Endothelial cell of umbilical vein (primary cell): ENCODE measurements at regions not wholly inside any gene's neighbourhood (a gene's known extent, or its start where the extent isn't known, plus 50 kb on each side); places are given as distances from the start of the nearest gene placed in this dataset.
"Not testable (repeated sequence)": the region's sequence is repeated elsewhere in the genome, so short reads cannot be mapped to it uniquely, and the experiment has no call there.

Source experiments
- BruUV-seq: library from RNA; stranded (reverse); fragments of 400-500 nt; replicated peaks from 2 replicates; lab custom pipeline; 2021; lab: Mats Ljungman, UMichigan
- CTCF ChIA-PET: fragments of 300-600, 350-600 bp; sonication (Branson Sonifier 250); formaldehyde crosslinking; loops from one replicate; lab custom pipeline; 2021; ENCODE audit warnings: antibody characterized with exemption, inconsistent platforms; lab: Charles Lee
- POLR2A ChIA-PET: fragments of 300-600, 350-600 bp; sonication (Branson Sonifier 250); formaldehyde crosslinking; loops from one replicate; lab custom pipeline; 2021; ENCODE audit warnings: antibody characterized with exemption, inconsistent platforms; lab: Charles Lee
- DNase-seq: peaks from one replicate; pipeline ENCODE4 v3.0.0-alpha.2; 2011; ENCODE audit warnings: low read depth, low spot score
- FAIRE-seq: peaks from 2 replicates; lab custom pipeline; 2011; peaks lifted over from hg19 to GRCh38; lab: Jason Lieb, UNC
- H2AFZ ChIP-seq: 2 replicates; pipeline ENCODE4 v1.6.0; 2012; ENCODE audit warnings: low read depth, low read length, control low read depth, inconsistent platforms
- H3K27ac ChIP-seq: 2 replicates; pipeline ENCODE4 v1.5.1; 2011; ENCODE audit warnings: low read depth, mild to moderate bottlenecking, control low read depth, low read length, moderate library complexity; ENCODE audit not compliant: insufficient read depth
- H3K27me3 ChIP-seq, 2 experiments: 2 replicates each; pipeline versions ENCODE4 v1.6.0 to v1.6.1; 2011; ENCODE audit warnings: low read length in 2 of 2, mixed read lengths in 1 of 2; ENCODE audit not compliant: control insufficient read depth in 2 of 2, insufficient read depth in 2 of 2
- H3K36me3 ChIP-seq, 2 experiments: 2 replicates in 1 of 2; 3 replicates in 1 of 2; pipeline ENCODE4 v1.5.1; 2011; ENCODE audit warnings: low read length in 2 of 2, mild to moderate bottlenecking in 1 of 2, moderate library complexity in 1 of 2; ENCODE audit not compliant: control insufficient read depth in 2 of 2, insufficient read depth in 2 of 2; ENCODE audit errors: extremely low read depth in 1 of 2
- H3K4me1 ChIP-seq: 3 replicates; pipeline ENCODE4 v1.5.1; 2011; ENCODE audit warnings: mild to moderate bottlenecking, low read length; ENCODE audit not compliant: control insufficient read depth, insufficient read depth; ENCODE audit errors: extremely low read depth
- H3K4me2 ChIP-seq: 2 replicates; pipeline ENCODE4 v1.6.1; 2011; ENCODE audit warnings: low read length, control low read depth, mixed read lengths; ENCODE audit not compliant: insufficient read depth
- H3K4me3 ChIP-seq, 3 experiments: fragments of 200-600 bp in 1 of 3; sonication (generic), shearing (Covaris generic) in 1 of 3; replicated peaks in 1 of 3; 2 replicates each; pipeline ENCODE4 v1.5.1; 2011 to 2016; ENCODE audit warnings: control low read depth in 3 of 3, low read length in 3 of 3, mild to moderate bottlenecking in 2 of 3, inconsistent platforms in 1 of 3, low read depth in 1 of 3, moderate library complexity in 1 of 3; ENCODE audit not compliant: insufficient read depth in 1 of 3
- H3K79me2 ChIP-seq: 2 replicates; pipeline ENCODE4 v1.6.0; 2012; ENCODE audit warnings: low read length, inconsistent platforms; ENCODE audit not compliant: control insufficient read depth, insufficient read depth
- H3K9ac ChIP-seq: replicated peaks from 2 replicates; pipeline ENCODE3; 2011; ENCODE audit warnings: low read length, control low read depth; ENCODE audit not compliant: insufficient read depth; ENCODE audit errors: extremely low read depth
- H3K9me1 ChIP-seq: replicated peaks from 3 replicates; pipeline ENCODE4 v1.6.0; 2011; ENCODE audit warnings: mild to moderate bottlenecking, low read length; ENCODE audit not compliant: control insufficient read depth, insufficient read depth; ENCODE audit errors: extremely low read depth
- H3K9me3 ChIP-seq: replicated peaks from 2 replicates; pipeline ENCODE4 v1.5.1; 2012; ENCODE audit warnings: low read length, inconsistent platforms; ENCODE audit not compliant: control insufficient read depth, insufficient read depth
- H4K20me1 ChIP-seq: replicated peaks from 2 replicates; pipeline ENCODE3; 2011; ENCODE audit warnings: mild to moderate bottlenecking, low read length; ENCODE audit not compliant: control insufficient read depth, insufficient read depth; ENCODE audit errors: extremely low read depth
- EZH2 ChIP-seq: IDR thresholded peaks from 2 replicates; pipeline ENCODE4 v1.6.1; 2012; ENCODE audit warnings: borderline replicate concordance, low read depth, mild to moderate bottlenecking, moderate library complexity, low read length, inconsistent platforms; ENCODE audit not compliant: severe bottlenecking
- FOS ChIP-seq: IDR thresholded peaks from 2 replicates; pipeline ENCODE4 v1.6.1; 2011; ENCODE audit warnings: mild to moderate bottlenecking, low read length, moderate library complexity, borderline replicate concordance; ENCODE audit not compliant: insufficient read depth
- GATA2 ChIP-seq: IDR thresholded peaks from 2 replicates; pipeline ENCODE4 v1.7.0; 2011; ENCODE audit warnings: low read depth, mild to moderate bottlenecking, moderate library complexity, mixed read lengths, low read length; ENCODE audit not compliant: insufficient read length, insufficient read depth
- JUN ChIP-seq: IDR thresholded peaks from 2 replicates; pipeline ENCODE4 v1.6.1; 2011; ENCODE audit warnings: borderline replicate concordance, low read depth; ENCODE audit not compliant: insufficient read length, insufficient read depth
- MAX ChIP-seq: IDR thresholded peaks from 2 replicates; pipeline ENCODE4 v1.6.1; 2011; ENCODE audit not compliant: insufficient read depth, insufficient read length
- MYC ChIP-seq: IDR thresholded peaks from one replicate; pipeline ENCODE4 v1.6.1; 2011; ENCODE audit warnings: mild to moderate bottlenecking, low read depth, low read length
- POLR2A ChIP-seq: IDR thresholded peaks from 2 replicates; pipeline ENCODE4 v1.6.1; 2012; ENCODE audit warnings: low read depth, mild to moderate bottlenecking, control low read depth, low read length
- POLR2AphosphoS5 ChIP-seq: IDR thresholded peaks from 2 replicates; pipeline ENCODE4 v1.6.1; 2012; ENCODE audit warnings: low read depth, mild to moderate bottlenecking, control low read depth, low read length, moderate library complexity; ENCODE audit not compliant: insufficient read depth
- dilution Hi-C: fragments of 300-500 bp; cut with MboI; formaldehyde crosslinking; loops from one replicate; pipeline ENCODE4 v1.15.0; 2019; ENCODE audit warnings: low sequenced_read_pairs; ENCODE audit not compliant: extremely low pct_ligation_motif_present
- intact Hi-C: fragments of 100-400 bp; cut with micrococcal nuclease; formaldehyde crosslinking; loops from one replicate; pipeline ENCODE4 v1.10.0; 2022
- TF ChIP-seq, protein P1 (sequence below), 2 donors: IDR thresholded peaks; 1 replicate in 1 of 2; 2 replicates in 1 of 2; pipeline ENCODE4 v1.5.1; 2011; ENCODE audit warnings: low read length in 2 of 2, mild to moderate bottlenecking in 2 of 2, moderate library complexity in 2 of 2, control low read depth in 1 of 2, inconsistent platforms in 1 of 2, low read depth in 1 of 2; ENCODE audit not compliant: insufficient read depth in 1 of 2; ENCODE audit errors: extremely low read depth in 1 of 2

- dilution Hi-C loops (no loop called here), intact Hi-C loops (no loop called here)
- no peak overlapping the region for H3K9ac ChIP-seq
- H2AFZ ChIP-seq = no peak overlapping the region
- no peak overlapping the region for H3K27ac ChIP-seq
- H3K79me2 ChIP-seq = no peaks in the 10 kb centered on the region
- H3K36me3 ChIP-seq = no peaks in the 10 kb centered on the region
- BruUV-seq = no TSS peak
- H3K4me2 ChIP-seq = no peak overlapping the region
- H3K9me1 ChIP-seq = no peaks in the 10 kb centered on the region
- no peak for FAIRE-seq
- ChIA-PET CTCF (interaction anchor here (1.5 kb wide), 1 partner anchor 12 kb away, joined by 3 read pairs; no protein-coding TSS in a partner anchor), POLR2A (no interaction called here)
- no peaks in the 10 kb centered on the region for H4K20me1 ChIP-seq
- no peak for DNase-seq
- no peak for TF ChIP-seq POLR2A
- no peak for TF ChIP-seq MYC
- TF ChIP-seq FOS = no peak
- no peak for TF ChIP-seq JUN
- no peak for TF ChIP-seq POLR2AphosphoS5
- TF ChIP-seq GATA2 = no peak
- H3K4me3 ChIP-seq = no peak overlapping the region
- no peaks in the 10 kb centered on the region for H3K27me3 ChIP-seq
- no peaks in the 10 kb centered on the region for H3K4me1 ChIP-seq
- no peaks in the 10 kb centered on the region for H3K9me3 ChIP-seq
These were observed 127.4 kb downstream of the ZFAND4 start for GRCh38 chr10:45545150-45545549.

DNA sequence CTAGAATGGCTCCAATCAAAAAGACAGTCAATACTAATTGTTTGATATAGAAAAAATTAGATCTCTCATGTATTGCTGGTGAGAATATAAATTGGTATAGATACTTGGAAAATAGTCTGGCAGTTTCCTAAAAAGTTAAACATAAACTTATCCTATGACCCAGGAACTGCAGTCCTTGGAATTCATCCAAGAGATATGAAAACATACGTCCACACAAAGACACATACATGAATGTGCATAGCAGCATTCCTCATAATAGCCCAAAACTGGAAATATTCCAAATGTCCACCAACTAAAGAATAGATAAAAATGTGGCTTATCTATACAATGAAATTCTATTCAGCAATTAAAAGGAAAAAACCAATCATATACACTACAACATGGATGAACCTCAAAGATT lies 128.4 kb downstream of the ZFAND4 start:
- no peaks in the 10 kb centered on the region for H3K9me1 ChIP-seq
- H3K36me3 ChIP-seq = no peaks in the 10 kb centered on the region
- DNase-seq (no peak), FAIRE-seq (no peak)
- no peak overlapping the region for H3K4me2 ChIP-seq
- H3K9me3 ChIP-seq = no peaks in the 10 kb centered on the region
- TF ChIP-seq EZH2 (no peak), MAX (no peak), POLR2AphosphoS5 (no peak), POLR2A (no peak), JUN (no peak), GATA2 (no peak), MYC (no peak), FOS (no peak)
- TF ChIP-seq, protein P1, sequence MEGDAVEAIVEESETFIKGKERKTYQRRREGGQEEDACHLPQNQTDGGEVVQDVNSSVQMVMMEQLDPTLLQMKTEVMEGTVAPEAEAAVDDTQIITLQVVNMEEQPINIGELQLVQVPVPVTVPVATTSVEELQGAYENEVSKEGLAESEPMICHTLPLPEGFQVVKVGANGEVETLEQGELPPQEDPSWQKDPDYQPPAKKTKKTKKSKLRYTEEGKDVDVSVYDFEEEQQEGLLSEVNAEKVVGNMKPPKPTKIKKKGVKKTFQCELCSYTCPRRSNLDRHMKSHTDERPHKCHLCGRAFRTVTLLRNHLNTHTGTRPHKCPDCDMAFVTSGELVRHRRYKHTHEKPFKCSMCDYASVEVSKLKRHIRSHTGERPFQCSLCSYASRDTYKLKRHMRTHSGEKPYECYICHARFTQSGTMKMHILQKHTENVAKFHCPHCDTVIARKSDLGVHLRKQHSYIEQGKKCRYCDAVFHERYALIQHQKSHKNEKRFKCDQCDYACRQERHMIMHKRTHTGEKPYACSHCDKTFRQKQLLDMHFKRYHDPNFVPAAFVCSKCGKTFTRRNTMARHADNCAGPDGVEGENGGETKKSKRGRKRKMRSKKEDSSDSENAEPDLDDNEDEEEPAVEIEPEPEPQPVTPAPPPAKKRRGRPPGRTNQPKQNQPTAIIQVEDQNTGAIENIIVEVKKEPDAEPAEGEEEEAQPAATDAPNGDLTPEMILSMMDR (IDR thresholded peaks at IDR 0.05; ENCODE audit: extremely low read depth in 1 of 2, insufficient read depth in 1 of 2, low read depth in 1 of 2, low read length in 2 of 2) = no peak
- no TSS peak for BruUV-seq
- no peak overlapping the region for H2AFZ ChIP-seq
- H3K9ac ChIP-seq = no peak overlapping the region
- dilution Hi-C loops = no loop called here
- no peaks in the 10 kb centered on the region for H3K79me2 ChIP-seq
- CTCF ChIA-PET = no interaction called here
- intact Hi-C loops = no loop called here
- no peaks in the 10 kb centered on the region for H4K20me1 ChIP-seq
- no peak overlapping the region for H3K27ac ChIP-seq
- no peaks in the 10 kb centered on the region for H3K4me1 ChIP-seq
- POLR2A ChIA-PET = interaction anchor here (0.8 kb wide), 1 partner anchor 238 kb away, joined by 4 read pairs; no protein-coding TSS in a partner anchor
- no peak overlapping the region for H3K4me3 ChIP-seq
- no peaks in the 10 kb centered on the region for H3K27me3 ChIP-seq

GRCh38 chr10:45541032-45541431 lies 131.5 kb downstream of the ZFAND4 start:
- H2AFZ ChIP-seq, intact Hi-C loops, H3K27me3 ChIP-seq, POLR2A ChIA-PET, H3K79me2 ChIP-seq, H3K27ac ChIP-seq, H3K9me1 ChIP-seq, H3K9me3 ChIP-seq, dilution Hi-C loops, H3K9ac ChIP-seq, H3K4me2 ChIP-seq, DNase-seq, H4K20me1 ChIP-seq, CTCF ChIA-PET, H3K4me3 ChIP-seq, BruUV-seq, FAIRE-seq, H3K36me3 ChIP-seq, H3K4me1 ChIP-seq: not testable (repeated sequence)
